NB4 (cell line): ENCODE measurements at regions not wholly inside any gene's neighbourhood (a gene's known extent, or its start where the extent isn't known, plus 50 kb on each side); places are given as distances from the start of the nearest gene placed in this dataset.

Experiments used
- MYC ChIP-seq: IDR thresholded peaks from 2 replicates; pipeline ENCODE4 v1.6.1; 2011; ENCODE audit warnings: low read depth, low read length
- POLR2A ChIP-seq: IDR thresholded peaks from 2 replicates; pipeline ENCODE4 v1.6.1; 2011; ENCODE audit warnings: mild to moderate bottlenecking; ENCODE audit not compliant: insufficient read length; ENCODE audit errors: extremely low read depth
- TF ChIP-seq, protein P1 (sequence below): IDR thresholded peaks from one replicate; pipeline ENCODE4 v1.5.1; 2012; ENCODE audit warnings: low read depth, low read length

DNA sequence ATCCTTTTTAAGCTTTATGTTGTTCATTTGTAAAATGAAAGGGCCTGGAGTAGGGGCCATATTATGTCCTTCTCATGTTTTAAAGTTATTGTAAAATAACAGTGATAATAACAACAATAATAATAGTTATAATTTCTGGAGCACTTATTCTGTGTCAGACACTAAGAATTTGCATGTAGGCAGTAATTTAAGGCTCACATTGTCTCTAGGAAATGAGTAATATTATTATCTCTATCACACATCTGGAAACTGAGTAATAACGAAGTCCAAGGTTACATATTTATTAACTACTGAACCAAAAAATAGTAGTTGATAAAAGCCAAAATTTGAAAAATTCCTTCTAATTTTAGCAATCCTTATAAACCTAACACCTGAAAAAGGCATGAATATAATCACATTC lies 520.7 kb upstream of the PABPC4L start:
- TF ChIP-seq, protein P1, sequence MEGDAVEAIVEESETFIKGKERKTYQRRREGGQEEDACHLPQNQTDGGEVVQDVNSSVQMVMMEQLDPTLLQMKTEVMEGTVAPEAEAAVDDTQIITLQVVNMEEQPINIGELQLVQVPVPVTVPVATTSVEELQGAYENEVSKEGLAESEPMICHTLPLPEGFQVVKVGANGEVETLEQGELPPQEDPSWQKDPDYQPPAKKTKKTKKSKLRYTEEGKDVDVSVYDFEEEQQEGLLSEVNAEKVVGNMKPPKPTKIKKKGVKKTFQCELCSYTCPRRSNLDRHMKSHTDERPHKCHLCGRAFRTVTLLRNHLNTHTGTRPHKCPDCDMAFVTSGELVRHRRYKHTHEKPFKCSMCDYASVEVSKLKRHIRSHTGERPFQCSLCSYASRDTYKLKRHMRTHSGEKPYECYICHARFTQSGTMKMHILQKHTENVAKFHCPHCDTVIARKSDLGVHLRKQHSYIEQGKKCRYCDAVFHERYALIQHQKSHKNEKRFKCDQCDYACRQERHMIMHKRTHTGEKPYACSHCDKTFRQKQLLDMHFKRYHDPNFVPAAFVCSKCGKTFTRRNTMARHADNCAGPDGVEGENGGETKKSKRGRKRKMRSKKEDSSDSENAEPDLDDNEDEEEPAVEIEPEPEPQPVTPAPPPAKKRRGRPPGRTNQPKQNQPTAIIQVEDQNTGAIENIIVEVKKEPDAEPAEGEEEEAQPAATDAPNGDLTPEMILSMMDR, result no peak
- TF ChIP-seq POLR2A (no peak), MYC (no peak)
